ENCODE measurements at regions not wholly inside any gene's neighbourhood (a gene's known extent, or its start where the extent isn't known, plus 50 kb on each side); places are given as distances from the start of the nearest gene placed in this dataset.

DNA sequence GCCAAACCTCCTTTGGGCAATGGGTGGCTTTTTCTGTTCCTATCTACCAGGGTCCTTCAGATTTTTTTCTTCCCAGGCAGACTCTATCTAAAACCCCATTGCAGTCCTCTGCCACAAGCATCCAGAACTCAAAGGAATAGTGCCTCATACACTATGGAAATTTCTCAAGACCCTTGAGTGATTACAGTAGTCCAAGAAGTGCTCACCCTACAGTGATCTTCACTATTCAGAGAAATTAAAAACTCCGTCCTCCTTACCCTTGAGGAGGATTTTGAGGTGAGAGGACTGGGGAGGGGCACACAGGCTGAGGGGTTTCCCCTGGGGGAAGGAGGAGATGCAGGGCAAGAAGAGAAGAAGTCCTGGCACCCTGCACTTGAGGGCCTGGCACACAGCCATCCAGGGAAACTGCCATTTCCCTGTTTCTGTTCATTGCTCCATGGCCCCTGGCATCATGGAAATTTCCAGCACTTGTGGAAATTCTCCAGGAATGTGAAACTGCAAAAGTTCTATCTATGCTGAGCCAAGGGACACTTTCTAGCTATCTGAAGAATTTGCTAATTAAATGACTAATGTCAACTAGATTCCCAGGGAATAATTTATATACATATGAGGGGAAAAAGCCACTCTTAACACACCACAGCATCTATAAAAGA is 102.5 kb upstream of the ATP1B1 start:
- TF ChIP-seq POLR2AphosphoS5 (IDR thresholded peaks at IDR 0.05; ENCODE audit: low read depth, low read length) (no peak), POLR2A (IDR thresholded peaks at IDR 0.05; ENCODE audit: low read depth, low read length) (no peak), TAF1 (IDR thresholded peaks at IDR 0.05; ENCODE audit: borderline replicate concordance, low read depth, low read length) (no peak)
